OCI-LY1 (cell line): ENCODE measurements at regions not wholly inside any gene's neighbourhood (a gene's known extent, or its start where the extent isn't known, plus 50 kb on each side); places are given as distances from the start of the nearest gene placed in this dataset.

Experiments used
- CTCF ChIP-seq: fragments of 200-600 bp; sonication (generic), shearing (Covaris generic); IDR thresholded peaks from 2 replicates; pipeline ENCODE4 v1.5.1; 2017; ENCODE audit warnings: mild to moderate bottlenecking, antibody characterized with exemption, low read length, moderate library complexity, mixed read lengths
- EZH2 ChIP-seq: fragments of 200-600 bp; sonication (generic), shearing (Covaris generic); IDR thresholded peaks from 2 replicates; pipeline ENCODE4 v1.8.0; 2017; ENCODE audit warnings: borderline replicate concordance, mixed run types, mild to moderate bottlenecking, antibody characterized with exemption, low read length, moderate library complexity, mixed read lengths

- TF ChIP-seq EZH2 (no peak), CTCF (no peak)
Observed at GRCh38 chr21:27021046-27021445, 54.2 kb upstream of the ADAMTS5 start.
